Neural progenitor cell (in vitro differentiated cells): ENCODE measurements at regions not wholly inside any gene's neighbourhood (a gene's known extent, or its start where the extent isn't known, plus 50 kb on each side); places are given as distances from the start of the nearest gene placed in this dataset.

Experiments used
- CTCF ChIP-seq: fragments of 200-600 bp; sonication (generic); IDR thresholded peaks from 2 replicates; pipeline ENCODE4 v1.5.1; 2017; ENCODE audit warnings: antibody characterized with exemption, mild to moderate bottlenecking
- EZH2 ChIP-seq: fragments of 200-600 bp; sonication (generic); IDR thresholded peaks from 2 replicates; pipeline ENCODE4 v1.6.1; 2017; ENCODE audit warnings: antibody characterized with exemption, mild to moderate bottlenecking, moderate library complexity
- EZH2phosphoT487 ChIP-seq: fragments of 200-600 bp; sonication (generic); IDR thresholded peaks from 2 replicates; pipeline ENCODE4 v1.6.1; 2017; ENCODE audit warnings: antibody characterized with exemption

- TF ChIP-seq CTCF (no peak), EZH2 (no peak), EZH2phosphoT487 (no peak)
Observed at GRCh38 chr5:158521995-158522394, 577.7 kb downstream of the EBF1 start.
